Stimulated activated CD8-positive, alpha-beta memory T cell treated with anti-CD3 and anti-CD28 coated beads, Interleukin-15, amount 100 ng/mL, for 48 hours (primary cell): ENCODE measurements at regions not wholly inside any gene's neighbourhood (a gene's known extent, or its start where the extent isn't known, plus 50 kb on each side); places are given as distances from the start of the nearest gene placed in this dataset.
"Not testable (repeated sequence)": the region's sequence is repeated elsewhere in the genome, so short reads cannot be mapped to it uniquely, and the experiment has no call there.

ENCODE experiments used
- DNase-seq, 2 donors: peaks; one replicate each; pipeline ENCODE4 v3.0.0-alpha.2; 2020; ENCODE audit warnings: low read depth in 2 of 2

DNA sequence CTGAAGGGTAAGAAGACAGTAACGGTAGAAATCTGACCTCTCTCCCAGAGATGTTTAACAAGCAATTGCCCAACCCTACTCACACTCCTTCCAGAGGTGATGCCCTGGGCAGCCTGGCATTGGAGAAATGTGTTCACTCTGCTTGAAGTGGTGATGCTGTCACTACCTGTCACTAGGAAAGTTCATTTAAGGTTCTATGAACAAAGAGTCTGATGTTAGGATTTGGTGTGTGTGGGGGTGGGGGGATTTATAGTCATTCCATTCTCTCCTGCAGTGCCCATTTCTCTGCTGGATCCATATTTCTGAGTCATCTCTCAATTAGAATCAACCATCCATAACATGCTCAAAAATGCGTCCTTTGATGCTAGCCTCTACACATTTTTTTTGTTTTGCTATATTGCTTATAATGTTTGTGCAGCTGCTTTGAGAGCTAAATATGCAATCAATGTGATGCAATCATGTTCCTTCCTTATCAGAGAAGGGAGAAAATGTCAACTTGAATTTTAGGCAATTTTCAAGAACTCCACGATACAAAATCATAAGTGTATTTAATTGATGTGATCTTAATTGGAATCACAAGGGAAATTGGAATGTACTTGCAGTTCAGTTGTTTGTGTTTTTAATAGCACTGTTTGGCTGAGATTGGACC lies 173.9 kb downstream of the DUSP10 start:
- DNase-seq = no peak

DNA sequence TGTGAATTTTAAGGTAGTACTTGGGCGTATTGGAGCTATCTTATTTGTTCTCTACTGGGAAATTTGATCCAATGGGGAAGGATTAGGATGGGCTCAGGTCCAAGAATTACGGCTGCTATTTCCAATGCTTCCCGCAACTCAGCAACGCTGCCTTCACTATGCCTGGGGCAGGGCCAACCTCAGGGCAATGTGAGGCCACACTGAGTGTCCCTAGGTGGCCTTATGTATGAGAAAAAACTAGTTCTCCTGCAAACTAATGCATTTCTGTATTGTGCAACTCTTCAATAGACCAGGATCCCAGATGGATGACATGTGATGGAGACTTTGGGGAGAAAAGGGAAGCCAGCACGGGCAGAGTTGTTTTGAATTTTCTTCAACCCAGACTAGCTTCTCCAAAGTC lies 168.1 kb downstream of the DUSP10 start:
- DNase-seq = no peak

DNA sequence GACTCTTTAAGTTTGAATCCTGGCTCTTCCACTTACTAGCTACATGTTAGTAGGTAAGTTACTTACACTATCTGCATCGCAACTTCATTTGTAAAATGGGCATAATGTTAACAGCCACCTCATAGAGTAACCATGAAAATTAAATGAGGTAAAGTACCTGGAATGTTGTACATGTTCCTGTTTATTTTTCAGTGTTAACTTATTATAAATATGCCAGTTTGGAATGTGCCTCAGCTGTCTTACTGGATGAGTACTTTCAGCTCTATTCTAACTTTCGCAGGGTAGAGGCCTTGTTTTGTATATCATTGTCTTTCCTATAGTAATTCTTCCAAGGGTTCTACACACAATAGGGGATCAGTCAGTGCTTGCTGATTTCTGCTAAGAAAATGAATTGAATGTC lies 167.4 kb downstream of the DUSP10 start:
- no peak for DNase-seq

DNA sequence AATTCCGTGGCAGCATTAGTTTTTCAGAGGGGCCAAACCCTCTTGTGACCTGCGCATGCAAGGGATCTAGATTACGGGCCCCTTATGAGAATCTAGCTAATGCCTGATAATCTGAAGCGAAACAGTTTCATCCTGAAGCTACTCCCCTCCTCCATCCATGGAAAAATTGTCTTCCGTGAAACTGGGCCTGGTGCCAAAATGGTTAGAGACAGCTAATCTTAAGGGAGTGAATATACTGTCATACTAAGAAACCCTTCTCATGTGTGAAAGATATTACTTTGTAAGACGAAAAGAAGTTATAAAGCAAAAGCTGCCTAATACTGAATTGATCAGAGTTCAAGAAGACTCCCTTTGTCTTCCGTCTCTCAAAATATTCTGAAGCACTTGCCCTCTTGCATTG lies 166.3 kb downstream of the DUSP10 start:
- no peak for DNase-seq

DNA sequence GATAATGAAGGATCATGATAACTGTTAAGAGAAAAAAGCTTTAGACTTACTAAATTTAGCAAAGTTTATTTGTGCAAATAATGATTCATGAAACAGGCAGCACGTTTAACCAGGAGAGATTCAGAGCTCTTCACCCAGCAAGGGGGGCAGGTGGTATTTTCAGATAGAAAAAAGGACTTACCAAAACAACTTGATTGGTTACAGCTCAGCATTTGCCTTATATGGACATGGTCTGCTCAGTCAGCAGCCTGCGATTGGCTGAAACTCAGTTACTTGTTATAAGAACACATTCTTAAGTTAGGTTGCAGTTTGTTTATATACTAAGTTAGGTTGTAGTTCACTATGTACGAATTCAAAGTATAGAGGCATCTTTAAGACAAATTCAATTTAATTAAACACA lies 165.6 kb downstream of the DUSP10 start:
- no peak for DNase-seq

DNA sequence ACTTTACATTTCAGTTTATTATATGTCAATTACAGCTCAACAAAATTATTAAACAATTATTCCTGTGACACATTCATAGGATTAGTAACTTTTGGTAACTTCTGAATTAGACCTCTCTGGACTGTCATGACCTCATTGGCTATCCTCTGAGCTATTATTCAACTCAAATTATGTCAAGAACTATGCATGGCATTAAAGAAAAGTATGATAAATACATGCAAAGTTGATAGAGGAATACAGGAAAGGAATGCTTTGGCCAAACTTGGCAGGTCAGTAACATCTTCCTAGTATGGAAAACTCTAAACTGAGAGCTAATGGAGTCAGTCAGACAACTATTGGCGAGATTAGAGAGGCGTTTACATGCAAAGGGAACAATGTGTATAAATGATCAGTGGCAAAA lies 158.4 kb downstream of the DUSP10 start:
- no peak for DNase-seq

DNA sequence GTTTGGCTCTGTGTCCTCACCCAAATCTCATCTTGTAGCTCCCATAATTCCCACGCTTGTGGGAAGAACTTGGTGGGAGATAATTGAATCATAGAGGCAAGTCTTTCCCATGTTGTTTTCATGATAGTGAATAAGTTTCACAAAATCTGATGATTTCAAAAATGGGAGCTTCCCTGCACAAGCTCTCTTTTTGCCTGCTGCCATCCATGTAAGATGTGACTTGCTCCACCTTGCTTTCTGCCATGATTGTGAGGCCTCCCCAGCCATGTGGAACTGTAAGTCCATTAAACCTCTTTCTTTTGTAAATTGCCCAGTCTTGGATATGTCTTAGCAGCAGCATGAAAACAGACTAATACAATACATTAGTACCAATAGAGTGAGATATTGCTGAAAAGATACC lies 154.9 kb downstream of the DUSP10 start:
- DNase-seq = not testable (repeated sequence)

DNA sequence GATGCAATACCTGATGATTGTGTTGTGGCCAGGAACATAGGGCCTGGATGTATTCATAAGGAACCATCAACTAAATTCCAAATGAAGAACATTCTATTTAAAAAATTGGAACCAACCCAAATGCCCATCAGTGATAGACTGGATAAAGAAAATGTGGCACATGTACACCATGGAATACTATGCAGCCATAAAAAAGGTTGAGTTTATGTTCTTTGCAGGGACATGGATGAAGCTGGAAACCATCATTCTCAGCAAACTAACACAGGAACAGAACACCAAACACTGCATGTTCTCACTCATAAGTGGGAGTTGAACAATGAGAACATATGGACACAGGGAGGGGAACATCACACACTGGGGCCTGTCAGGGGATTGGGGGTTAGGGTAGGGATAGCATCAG lies 150.6 kb downstream of the DUSP10 start:
- DNase-seq = not testable (repeated sequence)

DNA sequence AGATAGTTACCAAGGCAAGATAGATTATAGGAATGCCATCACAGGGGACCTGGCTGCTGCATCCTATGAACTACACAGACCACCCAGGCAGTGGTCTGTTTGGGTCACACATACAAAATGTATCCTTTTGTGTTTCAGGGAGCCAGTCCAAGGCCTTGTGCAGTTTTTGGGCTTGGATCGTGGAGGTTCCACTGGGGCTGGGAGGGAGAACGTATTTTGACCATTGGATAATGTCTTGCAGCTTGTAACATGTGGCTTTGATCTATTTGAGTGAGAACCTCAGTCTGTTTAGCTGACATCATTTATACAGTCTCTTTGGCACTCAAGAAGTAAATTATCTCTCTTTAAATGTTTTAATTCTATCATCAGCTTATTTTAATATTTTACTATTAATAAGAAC lies 147.3 kb downstream of the DUSP10 start:
- no peak for DNase-seq

DNA sequence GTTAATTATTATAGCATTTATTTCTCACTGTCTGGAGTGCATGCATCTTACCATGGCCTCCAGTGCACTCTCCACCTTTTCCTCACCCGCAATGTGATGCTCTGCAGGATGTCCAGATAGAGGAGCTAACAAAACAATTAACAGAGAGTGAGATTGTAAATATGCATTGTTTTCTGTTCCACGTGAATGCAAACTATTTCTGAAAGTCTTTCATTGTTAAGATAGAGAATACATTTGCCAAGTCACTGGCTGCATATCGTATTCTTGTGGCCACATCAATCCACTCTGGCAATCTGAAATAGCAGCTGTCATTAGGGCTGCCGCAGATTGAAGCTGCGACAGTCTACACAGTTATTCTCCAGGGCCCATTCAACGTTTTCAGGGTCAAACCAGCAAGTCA lies 143.8 kb downstream of the DUSP10 start:
- no peak for DNase-seq

DNA sequence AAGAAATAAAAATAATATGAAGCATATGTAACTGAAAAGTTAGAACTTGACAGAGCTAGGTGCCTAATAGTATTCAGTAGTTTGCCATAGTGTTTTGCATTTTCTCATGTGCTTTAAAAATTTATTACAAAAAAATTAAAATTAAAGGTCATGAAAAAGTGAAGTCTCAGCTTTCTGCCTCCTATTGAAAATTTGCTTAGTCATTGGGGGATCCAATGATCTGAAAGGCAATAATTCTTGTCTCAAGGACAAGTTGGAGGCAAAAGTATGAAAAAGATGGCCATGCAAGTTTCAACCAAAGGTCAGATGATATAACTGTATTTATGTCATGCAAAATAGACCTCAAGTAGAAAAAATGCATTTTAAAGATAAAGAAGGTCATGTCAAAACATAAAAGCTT lies 140.7 kb downstream of the DUSP10 start:
- no peak for DNase-seq

DNA sequence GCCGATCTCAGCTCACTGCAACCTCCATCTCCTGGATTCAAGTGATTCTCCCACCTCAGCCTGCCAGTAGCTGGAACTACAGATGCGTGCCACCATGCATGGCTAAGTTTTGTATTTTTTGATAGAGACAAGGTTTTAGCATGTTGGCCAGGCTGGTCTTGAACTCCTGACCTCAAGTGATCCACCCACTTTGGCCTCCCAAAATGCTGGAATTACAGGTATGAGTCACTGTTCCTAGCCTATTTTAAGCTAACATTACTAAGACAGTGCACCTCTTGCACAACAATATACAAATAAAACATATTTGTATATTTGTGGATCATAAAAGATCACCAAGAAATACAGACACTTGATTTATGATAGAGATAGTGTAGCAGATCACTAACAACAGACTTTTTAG lies 139.1 kb downstream of the DUSP10 start:
- no peak for DNase-seq

DNA sequence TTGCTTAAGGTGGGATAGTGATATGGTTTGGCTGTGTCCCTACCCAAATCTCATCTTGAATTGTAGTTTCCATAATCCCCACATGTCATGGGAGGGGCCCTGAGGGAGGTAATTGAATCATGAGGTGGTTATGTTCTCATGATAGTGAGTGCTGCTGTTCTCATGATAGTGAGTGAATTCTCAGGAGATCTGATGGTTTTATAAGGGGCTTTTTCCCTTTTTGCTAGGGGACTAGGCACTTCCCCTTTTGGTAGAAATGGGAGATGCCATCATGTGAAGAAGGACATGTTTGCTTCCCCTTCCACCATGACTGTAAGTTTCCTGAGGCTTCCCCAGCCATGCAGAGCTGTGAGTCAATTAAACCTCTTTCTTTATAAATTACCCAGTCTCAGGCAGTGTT lies 137.5 kb downstream of the DUSP10 start:
- not testable (repeated sequence) for DNase-seq

DNA sequence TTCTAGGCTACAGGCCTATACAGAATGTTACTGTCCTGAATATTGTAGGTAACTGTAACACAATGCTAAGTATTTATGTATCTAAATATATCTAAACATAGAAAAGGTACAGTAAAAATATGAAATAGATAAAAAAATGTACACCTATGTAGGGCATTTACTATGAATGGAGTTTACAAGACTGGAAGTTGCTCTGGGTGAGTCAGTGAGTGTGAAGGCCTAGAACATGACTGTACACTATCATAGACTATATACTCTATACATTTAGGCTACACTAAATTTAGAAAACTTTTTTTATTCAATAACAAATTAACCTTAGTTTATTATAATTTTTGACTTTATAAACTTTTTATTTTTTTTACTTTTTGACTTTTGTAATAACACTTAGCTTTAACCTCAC lies 136.9 kb downstream of the DUSP10 start:
- DNase-seq = no peak

DNA sequence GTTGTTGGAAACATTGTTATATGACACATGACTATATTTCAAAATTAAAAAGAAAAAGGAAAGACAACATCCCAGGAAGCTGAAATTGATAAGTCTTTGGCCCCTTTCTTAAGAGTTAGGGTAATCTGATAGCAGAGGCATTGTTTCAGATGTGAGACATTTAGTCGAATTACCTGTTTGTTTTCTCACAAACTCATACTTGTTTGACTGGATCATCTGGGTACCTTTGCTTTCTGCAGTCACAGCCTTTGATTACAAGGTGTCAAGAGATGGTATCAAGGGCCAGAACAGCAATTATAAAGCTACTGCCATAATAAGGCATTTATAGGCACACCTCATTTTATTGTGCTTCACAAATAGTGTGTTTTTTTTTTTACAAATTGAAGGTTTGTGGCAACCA lies 136.3 kb downstream of the DUSP10 start:
- no peak for DNase-seq

DNA sequence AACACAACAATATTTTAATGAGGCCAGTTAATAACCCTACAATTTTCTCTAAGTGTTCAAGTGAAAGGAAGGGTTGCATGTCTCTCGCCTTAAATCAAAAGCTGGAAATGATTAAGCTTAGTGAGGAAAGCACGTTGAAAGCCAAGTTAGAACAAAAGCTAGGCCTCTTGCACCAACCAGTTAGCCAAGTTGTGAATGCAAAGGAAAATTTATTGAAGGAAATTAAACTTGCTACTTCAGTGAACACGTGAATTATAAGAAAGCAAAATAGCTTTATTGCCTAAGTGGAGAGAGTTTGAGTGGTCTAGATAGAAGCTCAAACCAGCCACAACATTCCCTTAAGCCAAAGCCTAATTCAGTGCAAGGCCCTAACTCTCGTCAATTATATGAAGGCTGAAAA lies 135.6 kb downstream of the DUSP10 start:
- DNase-seq = no peak

DNA sequence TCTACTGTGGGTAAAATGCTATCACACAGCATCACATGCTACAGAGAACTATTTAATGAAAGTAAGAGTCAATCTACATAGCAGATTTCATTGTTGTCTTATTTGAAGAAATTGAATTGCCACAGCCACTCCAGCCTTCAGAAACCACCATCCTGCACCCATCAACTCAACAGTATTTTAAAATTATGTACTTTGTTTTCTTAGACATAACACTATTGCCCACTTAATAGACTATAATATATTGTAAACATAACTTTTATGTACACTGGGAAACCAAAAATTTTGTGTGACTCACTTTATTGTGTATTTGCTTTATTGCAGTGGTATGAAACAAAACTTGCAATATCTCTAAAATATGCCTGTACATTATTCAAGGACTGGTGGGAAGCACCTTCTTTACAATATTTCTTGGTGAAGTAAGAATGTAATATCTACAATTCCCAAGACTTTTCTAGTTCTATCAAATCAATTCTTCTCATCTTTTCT lies 133.0 kb downstream of the DUSP10 start:
- DNase-seq = no peak

DNA sequence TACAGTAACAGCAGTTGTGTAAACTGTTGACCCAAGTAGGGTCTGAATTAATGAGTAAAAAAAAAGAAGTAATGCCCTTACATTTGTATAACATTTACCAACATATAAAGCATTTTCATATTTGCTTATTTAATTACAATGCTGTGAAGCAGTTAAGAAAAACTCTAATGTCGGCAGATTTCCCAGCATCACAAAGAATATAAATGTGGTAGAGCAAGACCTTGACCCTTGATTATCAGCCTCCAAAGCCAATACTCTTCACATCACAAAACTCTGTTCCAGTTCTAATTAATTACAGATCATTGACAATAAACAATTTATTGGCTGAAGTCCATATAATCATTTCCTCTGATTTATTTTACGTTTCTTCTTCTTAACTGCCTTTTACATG lies 130.2 kb downstream of the DUSP10 start:
- no peak for DNase-seq

DNA sequence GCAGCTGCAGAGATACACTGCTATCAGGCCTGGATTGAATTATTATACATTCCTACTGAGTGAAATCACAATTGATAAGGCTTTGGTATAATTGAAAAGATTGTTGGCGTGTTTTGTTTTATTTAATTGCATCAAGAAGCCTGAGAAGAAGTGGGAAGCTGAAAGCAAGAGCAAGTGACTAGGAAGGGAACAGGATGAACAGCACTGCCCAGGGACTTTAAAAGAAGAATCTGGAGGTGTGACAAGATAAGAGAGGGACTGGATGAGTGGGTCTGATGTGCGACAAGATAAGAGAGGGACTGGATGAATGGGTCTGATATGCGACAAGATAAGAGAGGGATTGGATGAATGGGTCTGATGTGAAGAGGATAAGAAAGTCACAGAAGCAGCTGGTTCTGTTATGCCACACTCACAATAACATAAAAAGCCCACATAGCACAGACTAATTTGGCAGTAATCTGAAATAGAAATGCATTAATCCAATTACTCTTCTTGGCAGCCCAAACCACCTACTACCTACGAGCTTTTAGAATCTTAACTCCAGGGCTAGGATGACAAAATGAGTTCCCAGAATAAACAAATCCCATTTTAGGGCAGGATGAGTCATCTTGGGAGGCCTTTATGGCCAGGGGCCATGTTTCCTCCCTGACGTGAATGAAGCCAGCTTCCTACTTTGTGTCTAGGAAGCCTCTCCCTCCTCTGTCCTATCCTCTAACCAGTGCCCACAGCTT lies 129.7 kb downstream of the DUSP10 start:
- no peak for DNase-seq

DNA sequence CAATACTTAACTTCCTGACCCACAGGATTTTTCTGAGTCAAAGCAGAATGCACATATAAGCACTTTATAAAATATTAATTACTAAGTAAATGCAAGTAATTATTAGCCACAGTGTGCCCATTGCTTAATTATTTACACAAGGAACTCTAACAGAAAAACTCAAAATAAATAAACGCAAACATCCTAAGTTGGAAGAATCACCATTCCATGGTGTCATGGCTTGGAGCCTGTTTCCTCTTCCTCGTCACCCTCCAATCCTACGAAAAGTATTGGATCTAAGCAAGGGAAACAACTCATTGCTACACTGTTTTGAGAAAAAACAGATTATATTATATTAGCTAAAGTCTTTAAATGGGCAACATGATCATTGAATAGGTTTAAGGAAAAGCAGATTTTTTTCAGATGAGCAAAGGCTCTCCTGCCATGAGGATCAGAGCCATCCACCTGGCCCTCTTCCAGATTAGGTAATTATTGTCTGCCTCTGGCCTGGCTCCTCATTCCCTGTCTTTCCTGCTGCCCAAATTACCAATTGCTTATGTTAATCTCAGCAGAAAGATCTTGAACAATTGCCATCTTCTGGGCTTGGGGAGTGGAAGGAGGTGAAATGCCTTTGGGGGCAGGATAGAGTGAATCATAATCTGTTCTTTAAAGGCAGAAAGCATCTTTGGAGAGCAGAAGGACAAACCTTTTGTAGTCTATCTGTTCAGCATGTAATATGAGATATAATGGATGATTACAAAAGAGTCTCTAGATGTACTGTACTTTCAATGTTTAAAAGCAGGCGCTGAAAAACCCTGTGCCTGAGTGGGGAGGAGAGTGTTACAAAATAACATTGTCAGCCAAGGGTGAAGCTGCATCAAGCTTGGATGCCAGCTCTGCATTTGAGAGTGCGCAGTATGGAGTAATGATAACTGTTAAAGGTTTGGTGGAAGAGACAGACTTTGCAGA lies 121.2 kb downstream of the DUSP10 start:
- DNase-seq = no peak

DNA sequence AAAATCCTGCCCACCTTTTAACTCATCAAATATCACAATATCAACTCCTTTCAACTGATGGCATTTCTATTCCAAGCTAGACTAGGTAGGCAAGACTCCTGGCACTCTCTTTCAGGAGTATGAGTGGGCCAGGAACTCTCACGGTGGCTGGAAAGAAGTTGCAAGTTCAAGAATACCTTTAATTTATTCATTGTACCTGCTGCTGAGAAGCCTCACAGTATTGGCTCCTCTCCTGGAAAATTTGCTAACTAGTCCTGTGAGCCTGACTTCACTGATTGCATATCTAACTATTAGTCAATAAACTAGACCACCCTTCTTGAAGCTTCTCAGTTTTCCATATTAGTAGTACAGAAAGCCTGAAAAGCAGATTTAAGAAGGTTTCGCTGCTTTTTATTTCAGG lies 120.2 kb downstream of the DUSP10 start:
- DNase-seq = no peak

DNA sequence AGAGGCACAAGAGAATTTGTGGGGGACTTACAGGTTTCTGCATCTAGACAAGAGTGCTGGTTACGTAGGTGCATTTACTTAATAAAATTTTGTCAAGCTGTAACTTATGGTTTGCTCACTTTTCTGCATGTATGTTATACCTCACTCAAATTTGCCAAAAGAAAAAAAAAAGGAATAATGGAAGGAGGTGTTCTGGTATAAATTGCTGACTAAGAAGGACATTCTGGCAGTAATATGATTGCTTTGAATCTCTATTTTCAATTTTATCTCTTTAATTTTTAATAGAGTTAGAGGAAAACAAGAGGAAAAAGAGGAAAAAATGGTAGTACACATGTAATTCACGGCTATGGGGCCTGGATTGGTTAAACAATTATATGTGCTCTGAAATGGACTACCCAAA lies 119.5 kb downstream of the DUSP10 start:
- no peak for DNase-seq

DNA sequence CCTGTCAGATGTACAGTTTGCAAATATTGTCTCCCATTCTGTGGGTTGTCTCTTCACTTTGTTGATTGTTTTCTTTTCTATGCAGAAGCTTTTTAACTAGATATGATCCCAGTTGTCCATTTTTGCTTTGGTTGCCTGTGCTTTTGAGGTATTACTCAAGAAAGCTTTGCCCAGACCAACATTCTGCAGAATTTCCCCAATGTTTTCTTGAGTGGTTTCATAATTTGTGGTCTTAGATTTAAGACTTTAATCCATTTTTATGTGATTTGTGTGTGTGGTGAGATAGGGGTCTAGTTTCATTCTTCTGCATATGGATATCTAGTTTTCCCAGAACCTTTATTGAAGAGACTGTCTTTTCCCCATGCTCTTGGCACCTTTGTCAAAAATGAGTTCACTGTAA lies 116.9 kb downstream of the DUSP10 start:
- DNase-seq = no peak
